GM18511 (cell line): ENCODE measurements at regions not wholly inside any gene's neighbourhood (a gene's known extent, or its start where the extent isn't known, plus 50 kb on each side); places are given as distances from the start of the nearest gene placed in this dataset.

Source experiments
- ATAC-seq: cut with Tn5 transposase; IDR thresholded peaks from one replicate; pipeline ENCODE4 v1.9.1; 2021; ENCODE audit warnings: mild to moderate bottlenecking, moderate library complexity; ENCODE audit not compliant: unreplicated experiment

DNA sequence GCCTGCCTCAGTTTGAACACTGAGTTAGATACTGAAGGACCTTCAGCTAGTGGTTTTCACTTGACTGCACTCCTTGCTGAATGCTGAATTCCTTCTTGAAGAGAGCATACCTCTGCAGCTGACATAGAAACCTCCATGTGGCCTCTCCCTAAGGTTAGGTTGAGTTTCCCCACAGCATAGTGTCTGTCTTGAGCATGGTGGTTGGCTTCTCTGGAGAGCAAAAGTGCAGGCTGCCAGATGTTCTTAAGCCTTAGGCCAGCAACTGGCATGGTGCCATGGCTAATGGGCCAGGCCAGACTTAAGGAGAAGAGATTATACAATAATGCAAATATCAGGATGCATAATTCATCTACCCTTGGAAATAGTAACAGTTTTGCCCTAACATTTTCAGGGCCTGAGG is 545.6 kb upstream of the ZNF385D start:
- no peak for ATAC-seq

DNA sequence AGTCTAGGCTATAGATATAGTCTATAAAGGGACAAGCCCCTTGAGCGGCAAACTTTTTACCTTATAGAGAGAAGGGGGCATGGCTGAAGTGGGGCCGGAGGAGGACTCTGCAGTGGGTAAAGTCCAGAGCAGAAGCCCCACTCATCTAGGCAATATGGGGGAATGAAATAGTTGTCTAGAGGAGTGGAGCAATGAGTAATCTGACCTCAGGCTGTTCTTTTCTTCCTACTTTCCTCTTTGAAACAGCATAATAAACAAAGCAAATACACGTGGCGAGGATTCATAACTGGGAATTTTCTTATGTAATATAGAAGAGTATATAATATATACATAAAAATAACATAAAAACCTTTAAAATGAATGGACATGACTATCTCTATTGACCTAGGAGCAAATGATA is 546.4 kb upstream of the ZNF385D start:
- no peak for ATAC-seq

DNA sequence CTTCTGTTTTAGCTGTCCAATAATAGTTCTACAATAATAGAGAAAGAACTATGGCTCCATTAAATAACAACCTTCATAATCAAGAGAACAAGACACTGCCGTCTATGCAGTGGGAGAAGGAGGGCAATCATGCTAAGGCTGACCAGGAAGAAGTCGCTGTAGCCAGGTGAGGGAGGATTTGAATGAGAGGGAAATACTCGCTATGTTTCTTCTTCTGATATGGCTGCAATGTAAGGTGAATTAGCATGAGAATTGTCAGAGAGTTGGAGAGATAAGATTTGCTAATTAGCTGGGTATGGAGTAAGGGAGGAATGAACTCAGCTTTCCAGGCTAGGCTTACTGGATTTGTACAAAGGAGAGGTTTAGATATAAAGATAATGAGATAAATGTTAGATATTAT is 555.4 kb upstream of the ZNF385D start:
- ATAC-seq = no peak

DNA sequence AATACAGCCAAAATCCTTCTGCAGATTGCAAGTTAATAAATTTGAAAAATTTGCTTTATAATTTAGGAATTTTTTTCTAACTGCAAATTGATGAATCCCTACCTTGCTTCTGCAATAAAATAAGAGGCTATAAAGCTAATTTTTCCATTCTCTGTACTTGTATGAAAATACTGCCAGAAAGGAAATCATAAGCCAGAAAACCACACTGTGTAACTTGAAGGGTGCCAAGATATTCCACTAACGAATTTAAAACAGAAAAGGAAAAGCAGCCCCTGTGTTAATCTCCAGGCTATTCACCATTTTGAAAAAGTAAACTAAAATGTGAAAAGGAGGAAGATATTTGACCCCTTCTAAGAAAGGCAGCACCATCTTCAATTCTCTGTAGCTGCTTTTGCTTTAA is 557.9 kb upstream of the ZNF385D start:
- no peak for ATAC-seq

DNA sequence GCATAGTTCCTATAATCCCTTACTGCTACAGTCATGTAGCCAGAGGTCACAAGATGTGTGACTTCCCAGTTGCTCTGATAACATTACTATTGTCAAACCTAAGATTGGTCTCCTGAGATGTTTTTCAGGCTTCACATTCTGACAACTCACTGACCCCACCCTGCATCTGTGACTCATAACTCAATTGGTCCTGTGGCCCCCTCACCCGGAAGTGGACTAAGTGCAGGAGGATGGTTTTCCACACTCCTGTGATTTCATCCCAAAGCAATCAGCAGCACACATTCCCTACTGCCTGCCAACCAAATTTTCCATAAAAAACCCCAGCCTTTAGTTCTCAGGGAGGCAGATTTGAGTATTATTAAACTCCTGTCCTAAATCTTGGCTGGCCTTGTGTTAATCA is 564.9 kb upstream of the ZNF385D start:
- ATAC-seq = no peak

DNA sequence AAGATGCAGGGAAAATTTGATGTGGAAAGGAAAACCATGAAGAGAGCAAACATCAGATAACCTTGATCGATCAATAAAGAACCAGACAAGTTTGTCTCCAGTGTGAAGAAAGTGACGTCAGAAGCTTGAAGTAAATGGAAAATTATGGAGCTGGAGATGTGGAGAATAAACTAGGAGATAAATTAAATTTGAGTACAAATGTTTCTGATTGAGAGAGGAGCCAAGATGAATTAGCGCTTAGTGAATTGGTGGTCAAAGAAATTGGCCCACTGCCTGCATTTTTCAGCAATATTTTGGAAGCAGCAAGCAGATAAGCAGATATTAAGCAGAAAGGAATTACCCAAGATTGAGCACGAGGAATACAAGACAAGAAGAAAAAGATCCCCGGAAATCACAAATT is 567.3 kb upstream of the ZNF385D start:
- ATAC-seq = no peak

DNA sequence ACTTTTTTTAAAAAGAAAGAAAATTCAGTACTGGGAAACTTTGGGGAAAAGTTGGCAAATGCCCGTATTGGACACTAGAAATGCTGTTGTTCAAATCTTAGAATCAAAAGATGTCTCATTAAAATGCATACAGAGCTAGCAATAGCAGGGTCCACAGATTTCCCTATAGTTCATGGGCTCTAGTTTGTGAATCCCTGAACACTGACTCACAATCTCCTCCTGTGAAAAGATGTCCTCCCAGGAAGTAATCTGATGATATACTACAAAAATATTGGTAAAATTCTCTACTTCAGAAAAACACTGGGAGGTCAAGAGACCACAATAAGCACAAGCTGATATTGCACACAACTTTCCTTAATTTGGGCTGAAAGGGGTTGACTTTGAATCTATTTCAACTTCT is 568.4 kb upstream of the ZNF385D start:
- ATAC-seq = no peak

DNA sequence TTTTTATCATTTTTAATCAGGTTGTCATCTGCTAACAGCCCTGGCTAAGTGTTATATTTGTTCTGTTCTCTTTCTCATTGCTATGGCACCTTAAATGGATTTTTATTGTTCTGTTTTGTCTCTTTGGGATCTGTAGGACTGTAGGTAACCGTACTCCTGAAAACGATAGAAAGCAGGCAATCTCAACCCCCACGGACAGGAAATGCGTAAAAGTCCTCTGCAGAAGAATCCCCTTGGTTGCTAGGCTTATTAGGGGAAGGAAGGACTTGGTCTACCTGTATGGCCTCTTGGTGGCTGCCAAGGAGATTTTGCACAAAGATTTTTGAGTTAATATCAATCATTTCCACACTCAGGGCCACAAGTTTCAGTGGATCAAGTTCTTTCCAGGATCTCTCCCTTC is 571.9 kb upstream of the ZNF385D start:
- no peak for ATAC-seq

DNA sequence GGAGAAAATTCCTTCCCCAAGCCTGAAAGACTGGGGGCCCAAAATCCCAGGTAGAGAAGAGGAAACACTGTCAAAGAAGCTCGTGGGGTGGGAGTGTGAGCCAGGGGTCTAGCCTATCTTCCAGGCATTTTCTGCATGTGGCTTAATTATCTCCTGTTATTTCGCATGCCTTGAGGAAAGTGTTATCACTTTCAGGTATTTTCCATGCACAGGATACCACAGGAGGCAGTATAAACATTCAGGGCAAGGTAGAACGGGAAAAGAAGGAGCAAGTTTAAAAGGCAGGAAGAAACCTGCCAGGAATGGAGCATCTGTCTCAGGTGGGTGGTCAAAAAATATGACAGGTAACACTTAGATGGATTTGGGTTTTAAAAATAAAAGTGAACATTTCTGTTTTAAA is 575.3 kb upstream of the ZNF385D start:
- no peak for ATAC-seq

DNA sequence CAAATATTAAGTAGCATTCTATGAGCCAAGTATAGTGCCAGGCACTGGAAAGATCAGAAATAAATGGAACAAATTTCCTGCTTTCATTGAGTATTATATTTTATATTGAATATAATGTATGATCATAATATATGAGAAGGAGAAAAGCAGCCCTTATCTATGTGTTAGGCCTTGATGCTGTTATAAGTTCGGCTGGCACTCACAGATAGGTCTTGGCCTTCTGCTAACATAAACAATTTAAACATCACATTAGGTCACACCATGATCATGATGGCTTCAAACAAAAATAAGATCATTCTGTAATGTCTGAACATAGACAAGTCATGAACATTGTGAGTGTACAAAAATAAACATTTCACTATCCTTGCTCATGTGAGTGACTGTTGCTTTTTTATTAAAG is 584.0 kb upstream of the ZNF385D start:
- no peak for ATAC-seq

DNA sequence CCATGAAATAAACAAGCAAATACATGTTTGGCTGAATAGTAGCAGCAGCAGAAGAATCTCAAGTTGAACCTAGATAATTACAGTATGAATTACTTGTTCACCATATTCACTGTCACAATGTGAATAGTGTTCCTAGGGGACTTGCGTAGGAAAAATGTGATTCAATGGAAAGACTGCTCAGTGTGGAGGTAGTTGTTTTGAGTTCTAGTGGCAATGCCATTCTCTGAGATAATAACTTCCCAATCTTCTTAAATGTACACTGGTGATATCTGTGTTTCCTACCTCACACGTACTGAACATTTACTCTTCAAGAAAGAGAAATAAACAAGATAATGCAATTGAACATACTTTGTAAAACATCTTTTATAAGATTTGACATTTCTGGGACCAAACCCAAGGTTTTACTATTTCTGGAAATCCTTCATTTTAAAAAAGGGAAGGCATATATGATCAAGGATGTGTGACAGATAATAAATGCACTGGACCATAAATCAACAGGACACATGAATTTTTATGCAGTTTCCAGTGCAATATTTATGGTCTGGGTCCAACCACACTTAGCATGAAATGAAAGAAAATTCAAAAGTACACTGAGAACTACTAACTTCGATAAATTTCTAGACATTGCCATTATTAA is 598.3 kb upstream of the ZNF385D start:
- ATAC-seq = no peak

DNA sequence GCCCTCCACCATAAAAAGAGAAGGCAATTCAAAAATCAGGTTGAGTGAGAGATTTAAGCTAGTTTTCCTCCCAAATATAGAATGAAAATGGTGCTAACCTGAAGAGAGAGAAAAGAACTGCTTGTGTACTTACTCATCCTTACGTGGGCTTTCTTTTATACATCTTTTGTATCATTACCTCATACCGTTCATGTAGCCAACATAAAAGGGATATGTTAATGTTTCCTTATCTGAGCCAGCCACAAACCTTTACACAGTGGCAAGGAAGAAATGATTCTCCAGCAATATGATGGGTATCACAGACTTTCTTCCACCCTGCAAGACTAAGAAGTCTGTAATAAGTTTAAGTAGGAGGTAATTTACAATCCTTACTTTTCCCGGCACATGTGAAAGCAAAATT is 600.8 kb upstream of the ZNF385D start:
- ATAC-seq = no peak

DNA sequence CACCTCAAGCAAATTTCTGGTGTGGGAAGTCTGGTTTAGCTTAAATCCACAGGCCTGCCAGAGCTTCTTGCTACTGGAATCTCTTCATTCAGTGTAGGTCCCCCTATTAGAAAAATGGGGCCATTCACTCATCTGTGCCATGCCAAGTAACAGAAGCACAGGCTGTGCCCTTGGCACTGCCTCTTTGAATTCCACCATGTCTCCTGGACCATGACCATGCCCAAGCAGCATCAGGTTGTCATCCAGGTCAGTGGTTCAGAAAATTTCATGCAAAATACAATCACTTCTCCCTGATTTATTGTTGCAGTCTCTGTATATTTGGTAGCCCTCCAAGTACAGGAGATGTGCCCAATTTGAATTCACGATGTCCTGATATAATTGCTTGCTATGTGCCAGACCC is 602.1 kb upstream of the ZNF385D start:
- ATAC-seq = no peak

DNA sequence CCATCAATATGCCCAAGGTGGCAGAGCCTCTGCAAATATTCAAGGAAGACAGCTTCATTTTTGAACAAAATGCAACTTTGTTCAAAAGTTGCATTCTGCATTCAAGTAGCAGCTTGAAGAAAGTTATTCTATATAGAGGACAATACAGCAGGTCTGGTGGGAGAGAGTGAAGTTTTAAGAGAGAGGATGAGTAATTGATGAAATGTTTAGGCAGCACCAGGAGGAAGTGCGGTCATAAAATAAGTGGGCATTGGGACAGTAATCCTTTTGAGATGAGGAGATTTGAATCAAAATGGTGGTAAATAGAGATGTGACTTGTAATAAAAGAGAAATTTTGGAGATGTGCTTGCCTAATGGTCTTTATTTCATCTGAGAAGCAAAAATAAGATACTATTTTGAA is 607.3 kb upstream of the ZNF385D start:
- no peak for ATAC-seq

DNA sequence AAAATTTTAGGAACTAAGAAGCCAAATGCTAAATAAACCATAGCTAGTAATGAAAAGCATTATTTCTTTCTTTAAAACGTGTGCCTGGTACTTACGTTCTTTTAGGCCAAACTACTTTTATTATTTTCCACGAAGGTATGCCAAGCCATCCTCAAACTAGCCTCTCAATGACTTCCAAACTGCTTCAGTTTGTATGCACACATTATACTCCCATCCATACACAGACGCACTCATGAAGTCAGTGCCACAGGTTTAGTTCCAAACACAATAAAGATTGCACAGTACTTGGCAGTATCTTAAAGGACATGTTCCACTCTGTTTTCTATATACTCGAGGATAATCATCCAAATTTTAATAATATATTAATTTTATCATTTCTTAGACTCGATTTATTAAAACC is 609.2 kb upstream of the ZNF385D start:
- no peak for ATAC-seq

DNA sequence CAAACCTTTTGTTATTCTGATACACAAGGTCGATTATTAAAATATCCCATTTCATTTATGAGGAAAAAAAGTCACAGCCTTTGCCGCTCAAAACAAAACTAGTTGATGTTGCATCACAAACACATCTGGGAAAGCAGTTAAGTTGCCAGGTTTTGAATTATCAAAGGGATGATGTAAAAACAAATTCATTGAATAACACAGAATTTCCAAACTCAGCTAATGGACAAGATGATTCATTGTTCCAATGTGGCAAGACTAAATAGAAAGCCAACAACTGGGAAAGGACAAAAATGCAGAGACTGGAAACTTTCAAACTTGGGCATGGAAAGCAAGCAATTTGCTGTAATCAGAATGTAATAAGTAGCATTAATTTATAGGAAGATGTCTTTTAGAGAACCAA is 610.0 kb upstream of the ZNF385D start:
- no peak for ATAC-seq

DNA sequence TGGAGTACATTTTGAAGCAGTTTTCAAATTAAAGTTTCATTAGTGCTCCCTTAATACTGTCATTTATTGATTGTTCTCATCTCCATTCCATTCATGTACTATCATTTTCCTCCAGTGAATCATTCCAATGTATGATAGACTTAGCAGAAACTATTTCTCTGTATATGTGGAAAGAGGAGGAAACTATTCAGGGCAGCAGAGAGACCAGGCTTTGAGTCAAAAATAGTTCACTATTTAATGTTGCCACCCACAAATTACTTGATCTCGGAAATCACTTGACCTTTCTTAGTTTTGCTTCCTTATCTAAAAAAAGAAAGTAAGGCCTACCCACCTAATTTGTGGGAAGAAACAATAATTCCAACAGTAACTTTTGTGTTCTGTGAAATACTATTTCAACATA is 610.5 kb upstream of the ZNF385D start:
- ATAC-seq = no peak

DNA sequence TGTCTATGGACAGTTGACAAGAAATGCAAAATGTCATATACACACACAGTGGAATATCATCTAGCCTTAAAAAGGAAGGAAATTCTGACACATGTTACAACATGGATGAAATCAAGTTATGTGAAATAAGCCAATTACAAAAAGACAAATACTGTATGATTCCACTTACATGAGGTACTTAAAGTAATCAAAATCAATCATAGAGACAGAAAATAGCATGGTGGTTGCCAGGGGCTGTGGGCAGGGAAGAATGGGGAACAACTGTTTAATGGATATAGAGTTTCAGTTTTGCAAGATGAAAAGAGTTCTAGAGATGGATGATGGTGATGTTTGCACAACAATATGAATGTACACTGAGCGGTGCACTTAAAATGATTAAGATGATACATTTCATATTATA is 613.8 kb upstream of the ZNF385D start:
- no peak for ATAC-seq

DNA sequence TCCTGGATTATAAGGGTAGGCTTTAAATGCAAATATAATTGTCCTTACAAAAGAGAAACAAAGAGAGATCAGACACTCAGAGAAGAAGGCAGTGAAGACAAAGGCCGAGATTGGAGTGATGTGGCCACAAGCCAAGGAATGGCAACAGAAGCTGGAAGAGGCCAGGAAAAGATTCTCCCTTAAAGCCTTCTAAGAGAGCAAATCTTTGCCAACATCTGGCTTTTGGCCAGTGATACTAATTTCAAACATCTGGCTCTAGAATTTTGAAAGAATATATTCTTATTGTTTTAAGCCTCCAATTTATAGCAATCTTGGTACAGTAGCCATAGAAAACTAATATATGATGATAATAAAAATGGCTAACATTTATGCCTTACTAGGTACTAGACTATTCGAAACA is 615.8 kb upstream of the ZNF385D start:
- no peak for ATAC-seq

DNA sequence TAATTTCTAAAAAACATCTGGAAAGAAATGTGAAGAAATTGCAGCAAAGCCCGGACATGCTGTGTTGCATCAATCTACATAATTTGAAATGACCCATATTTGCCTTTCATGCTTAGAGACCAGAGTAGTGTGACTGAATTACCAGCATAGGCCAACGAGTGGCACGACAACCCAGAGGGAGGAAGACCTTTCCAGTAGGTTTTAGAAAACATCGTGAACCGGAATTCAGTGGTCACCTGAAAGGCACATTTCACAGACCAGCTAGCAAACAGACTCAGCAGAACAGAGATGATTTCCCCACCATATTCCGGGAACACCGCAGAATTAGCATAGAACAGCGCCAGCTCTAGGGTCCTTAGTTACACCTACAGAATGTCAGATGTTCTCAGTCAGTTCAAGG is 620.0 kb upstream of the ZNF385D start:
- no peak for ATAC-seq

DNA sequence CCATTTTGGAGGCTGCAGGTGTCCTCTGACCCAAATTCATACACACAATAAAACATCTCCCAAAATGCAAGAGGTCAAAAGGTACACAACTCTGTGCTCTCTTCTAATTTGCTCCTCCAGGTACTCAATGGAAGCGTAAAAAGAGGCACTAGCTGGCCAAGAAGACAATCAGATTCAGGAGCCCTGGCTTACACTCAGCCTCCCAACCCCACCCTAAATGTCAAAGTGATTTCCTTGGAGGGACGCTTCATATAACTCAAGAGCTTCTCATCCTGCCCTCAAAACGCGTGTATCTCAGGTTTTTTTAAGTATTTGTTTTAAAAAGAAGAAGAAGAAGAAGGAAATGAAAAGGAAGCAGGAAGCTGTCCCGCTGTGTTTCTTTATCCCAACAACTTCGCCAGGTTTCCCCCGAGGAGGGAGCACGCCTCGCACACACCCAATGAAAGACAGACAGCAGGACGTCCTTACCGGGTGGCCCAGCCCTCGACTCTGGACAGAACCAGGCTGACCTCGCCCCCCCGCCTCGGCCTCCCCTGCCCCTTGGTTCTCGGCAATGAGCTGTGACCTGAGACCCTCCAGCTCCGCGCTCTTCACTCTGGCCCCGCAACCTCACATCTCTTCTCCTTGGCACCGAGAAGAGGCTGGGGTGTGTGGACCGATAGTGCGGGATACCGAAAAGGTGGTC is 620.7 kb upstream of the ZNF385D start:
- ATAC-seq = no peak

DNA sequence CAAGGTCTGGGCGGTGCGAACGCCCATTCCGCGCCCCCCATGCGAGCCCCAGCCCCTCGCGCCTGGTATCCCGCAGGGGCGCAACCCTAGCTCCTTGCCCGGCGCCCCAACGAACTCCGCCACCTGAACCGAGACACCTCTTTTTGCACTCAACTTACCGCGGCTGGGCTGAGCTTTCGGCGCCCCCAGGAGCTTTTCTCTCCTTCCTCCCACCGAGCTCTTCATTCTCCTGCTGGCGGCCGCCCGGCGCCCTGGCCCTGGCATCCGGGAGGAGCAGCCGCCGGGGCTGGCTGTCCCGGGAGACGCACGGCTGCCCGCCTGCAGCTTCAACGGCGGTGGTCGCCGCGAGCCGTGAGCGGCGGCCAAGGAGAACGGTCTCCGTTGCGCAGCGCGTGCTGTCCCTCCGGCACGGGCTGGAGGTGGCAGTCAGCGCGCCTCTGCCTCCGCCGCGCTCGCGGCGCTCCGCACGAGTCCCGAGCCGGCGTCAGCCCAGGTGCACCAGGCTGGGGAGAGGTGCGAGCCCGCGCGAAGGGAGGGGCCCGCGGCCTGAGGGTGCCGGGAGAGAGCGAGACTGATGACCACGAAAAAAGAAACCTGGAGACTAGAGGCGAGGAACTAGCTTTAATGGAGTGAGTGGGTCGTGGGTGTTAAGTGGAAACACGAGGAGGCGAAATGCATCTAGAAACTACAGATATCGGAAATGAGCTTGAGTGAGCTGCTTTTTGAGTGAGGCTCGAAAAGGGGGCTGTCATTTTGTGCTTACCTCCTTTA is 621.5 kb upstream of the ZNF385D start:
- ATAC-seq = no peak
